T47D (cell line): ENCODE measurements at regions not wholly inside any gene's neighbourhood (a gene's known extent, or its start where the extent isn't known, plus 50 kb on each side); places are given as distances from the start of the nearest gene placed in this dataset.
A peak's percentile ranks its signal among the peaks of the same experiment; 100 is the strongest.

Source experiments
- DNase-seq, 2 experiments: peaks; one replicate each; pipeline versions ENCODE4 v3.0.0 to v3.0.0-alpha.2; 2011 to 2012; ENCODE audit warnings: low read depth in 1 of 2, low spot score in 1 of 2
- JUND ChIP-seq: IDR thresholded peaks from 2 replicates; pipeline ENCODE4 v1.6.1; 2012; ENCODE audit warnings: low read depth
- in situ Hi-C: cut with HindIII; loops from 2 replicates; pipeline ENCODE4 v1.10.0; 2016; ENCODE audit warnings: low sequenced_read_pairs, low pct_unique_long_range_greater_than_20kb

- no peak for DNase-seq
- in situ Hi-C loops, result no loop called here
- TF ChIP-seq JUND, result no peak
Observed at GRCh38 chr9:23606107-23606506, 219.9 kb downstream of the ELAVL2 start.

- in situ Hi-C loops, result no loop called here
- no peak for TF ChIP-seq JUND
- DNase-seq, result peak in 1 of 2 experiments; percentile 15
Observed at GRCh38 chr9:23608456-23608855, 217.6 kb downstream of the ELAVL2 start.

GRCh38 chr9:23611869-23612268 is 214.2 kb downstream of the ELAVL2 start:
- TF ChIP-seq JUND, result no peak
- no peak for DNase-seq
- in situ Hi-C loops, result no loop called here

- in situ Hi-C loops, result no loop called here
- TF ChIP-seq JUND, result no peak
- no peak for DNase-seq
Observed at GRCh38 chr9:23615569-23615968, 210.5 kb downstream of the ELAVL2 start.

GRCh38 chr9:23621188-23621587 is 204.9 kb downstream of the ELAVL2 start:
- DNase-seq, result no peak

GRCh38 chr9:23621924-23622323 is 204.1 kb downstream of the ELAVL2 start:
- no peak for TF ChIP-seq JUND
- in situ Hi-C loops, result no loop called here
- no peak for DNase-seq

More at GRCh38 chr9:23621188-23621587, 204.9 kb downstream of the ELAVL2 start:
- TF ChIP-seq JUND, result no peak
- in situ Hi-C loops, result no loop called here

- in situ Hi-C loops, result no loop called here
- no peak for DNase-seq
- TF ChIP-seq JUND, result no peak
Observed at GRCh38 chr9:23622396-23622795, 203.6 kb downstream of the ELAVL2 start.

- no peak for TF ChIP-seq JUND
- DNase-seq, result no peak
- in situ Hi-C loops, result no loop called here
Observed at GRCh38 chr9:23630488-23630887, 195.6 kb downstream of the ELAVL2 start.

GRCh38 chr9:23635276-23635675 is 190.8 kb downstream of the ELAVL2 start:
- no peak for TF ChIP-seq JUND
- in situ Hi-C loops, result no loop called here
- DNase-seq, result no peak

GRCh38 chr9:23636199-23636598 is 189.8 kb downstream of the ELAVL2 start:
- in situ Hi-C loops, result no loop called here
- DNase-seq, result no peak
- TF ChIP-seq JUND, result no peak

GRCh38 chr9:23638011-23638410 is 188.0 kb downstream of the ELAVL2 start:
- in situ Hi-C loops, result no loop called here
- DNase-seq, result no peak
- no peak for TF ChIP-seq JUND

GRCh38 chr9:23638837-23639426 is 187.1 kb downstream of the ELAVL2 start:
- no peak for DNase-seq
- TF ChIP-seq JUND, result no peak
- in situ Hi-C loops, result no loop called here
